SK-N-SH (cell line): ENCODE measurements at regions not wholly inside any gene's neighbourhood (a gene's known extent, or its start where the extent isn't known, plus 50 kb on each side); places are given as distances from the start of the nearest gene placed in this dataset.

Experiments
- CHD2 ChIP-seq: fragments of 150-350 bp; IDR thresholded peaks from 2 replicates; pipeline ENCODE4 v1.6.1; 2018; ENCODE audit warnings: low read length; ENCODE audit not compliant: partially characterized antibody
- CTCF ChIP-seq: fragments of 200-600 bp; sonication (generic); IDR thresholded peaks from 2 replicates; pipeline ENCODE4 v1.6.1; 2017; ENCODE audit warnings: antibody characterized with exemption, mild to moderate bottlenecking, moderate library complexity
- EP300 ChIP-seq, 2 experiments: IDR thresholded peaks; 2 replicates each; pipeline versions ENCODE4 v1.4.0 to v1.6.1; 2012; ENCODE audit warnings: borderline replicate concordance in 1 of 2, low read depth in 1 of 2, low read length in 1 of 2
- EZH2phosphoT487 ChIP-seq: fragments of 200-600 bp; sonication (generic); IDR thresholded peaks from 2 replicates; pipeline ENCODE4 v1.6.1; 2017; ENCODE audit warnings: low read depth, mixed run types, mild to moderate bottlenecking, antibody characterized with exemption, moderate library complexity, borderline replicate concordance
- GABPA ChIP-seq: IDR thresholded peaks from 2 replicates; pipeline ENCODE4 v1.4.0; 2012; ENCODE audit warnings: low read depth, mild to moderate bottlenecking
- JUND ChIP-seq: IDR thresholded peaks from 2 replicates; pipeline ENCODE4 v1.4.0; 2012
- POLR2AphosphoS5 ChIP-seq: IDR thresholded peaks from 2 replicates; pipeline ENCODE4 v1.6.1; 2012; ENCODE audit warnings: low read depth, low read length
- RAD21 ChIP-seq: IDR thresholded peaks from 2 replicates; pipeline ENCODE4 v1.6.1; 2012; ENCODE audit warnings: mild to moderate bottlenecking, low read length
- REST ChIP-seq: IDR thresholded peaks from 2 replicates; pipeline ENCODE4 v1.6.1; 2012; ENCODE audit warnings: mild to moderate bottlenecking, low read depth, low read length, moderate library complexity
- SMC3 ChIP-seq: IDR thresholded peaks from 2 replicates; pipeline ENCODE4 v1.6.1; 2012; ENCODE audit warnings: low read depth, low read length, improper control_type of control experiment
- USF1 ChIP-seq: IDR thresholded peaks from 2 replicates; pipeline ENCODE4 v1.4.0; 2012; ENCODE audit warnings: low read depth, borderline replicate concordance
- ZBTB33 ChIP-seq: IDR thresholded peaks from 2 replicates; pipeline ENCODE4 v1.4.0; 2012; ENCODE audit warnings: low read depth, borderline replicate concordance

GRCh38 chr1:80158771-80159170, 1152.2 kb upstream of the ADGRL4 start:
- TF ChIP-seq EP300 (IDR thresholded peaks at IDR 0.05; ENCODE audit: borderline replicate concordance in 1 of 2, low read depth in 1 of 2, low read length in 1 of 2) (no peak), CTCF (no peak), USF1 (no peak), EZH2phosphoT487 (no peak), SMC3 (no peak), REST (no peak), POLR2AphosphoS5 (no peak), CHD2 (no peak), RAD21 (no peak), GABPA (no peak), JUND (no peak), ZBTB33 (no peak)
